Esophagus mucosa (tissue), 1 donor: ENCODE measurements at regions not wholly inside any gene's neighbourhood (a gene's known extent, or its start where the extent isn't known, plus 50 kb on each side); places are given as distances from the start of the nearest gene placed in this dataset.
"Not testable (repeated sequence)": the region's sequence is repeated elsewhere in the genome, so short reads cannot be mapped to it uniquely, and the experiment has no call there.

Source experiments
- ATAC-seq: fragments of 200-7000 bp; cut with Tn5 transposase; one replicate; pipeline ENCODE4 v1.9.1; 2020
- donor health status: DM: yes; HTN: yes; CAD: no.

DNA sequence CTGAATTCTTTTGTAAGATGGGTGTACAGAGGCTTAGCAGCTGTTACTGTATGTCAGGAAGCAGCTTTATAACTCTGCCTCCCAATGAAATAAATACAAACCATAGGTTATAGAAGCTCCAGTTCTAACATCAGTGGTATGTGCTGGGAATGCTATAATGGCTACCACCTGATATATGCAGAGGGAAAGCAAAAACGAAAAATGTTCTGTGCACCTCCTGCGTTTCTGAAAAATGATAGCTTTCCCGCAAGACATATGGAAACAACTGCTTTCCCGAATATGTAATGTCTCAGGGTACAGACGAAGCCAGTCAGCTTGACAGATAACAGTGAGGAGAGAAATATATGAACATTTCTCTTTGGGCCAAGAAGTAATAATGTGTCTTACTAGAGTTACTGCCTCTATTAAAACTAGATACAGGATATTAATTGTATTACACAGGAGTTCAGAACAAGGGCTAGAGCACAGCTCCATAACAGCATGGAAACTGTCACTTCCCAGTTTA, 517.0 kb upstream of the NRSN1 start:
- ATAC-seq, result no peak

DNA sequence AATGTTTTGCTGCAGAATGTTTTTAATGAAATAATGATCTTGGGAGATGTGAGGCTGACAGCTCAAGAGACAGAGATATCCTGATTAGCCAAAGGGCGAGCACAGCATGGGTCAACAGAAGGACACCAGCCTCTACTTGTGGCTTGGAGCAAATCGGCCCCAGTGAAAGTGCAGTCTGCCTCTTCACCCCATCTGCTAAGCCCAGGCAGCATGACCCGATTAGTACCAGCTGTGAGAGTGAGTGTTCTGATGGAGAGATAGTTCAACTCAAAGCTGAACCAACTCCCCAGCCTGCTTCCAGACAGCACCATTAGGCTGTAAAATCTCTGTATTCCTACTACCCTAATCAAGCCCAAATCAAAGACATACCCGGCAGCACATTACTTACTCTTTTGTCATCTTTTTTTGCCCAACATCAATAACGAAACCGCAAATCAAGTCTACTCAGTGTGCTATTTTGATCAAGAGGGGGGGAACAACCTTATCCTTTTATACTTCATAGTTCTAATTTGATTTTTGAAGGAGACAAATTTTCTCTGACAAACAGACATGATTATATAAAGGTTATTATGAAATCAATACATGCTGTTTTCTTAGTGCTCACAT, 514.1 kb upstream of the NRSN1 start:
- no peak for ATAC-seq

DNA sequence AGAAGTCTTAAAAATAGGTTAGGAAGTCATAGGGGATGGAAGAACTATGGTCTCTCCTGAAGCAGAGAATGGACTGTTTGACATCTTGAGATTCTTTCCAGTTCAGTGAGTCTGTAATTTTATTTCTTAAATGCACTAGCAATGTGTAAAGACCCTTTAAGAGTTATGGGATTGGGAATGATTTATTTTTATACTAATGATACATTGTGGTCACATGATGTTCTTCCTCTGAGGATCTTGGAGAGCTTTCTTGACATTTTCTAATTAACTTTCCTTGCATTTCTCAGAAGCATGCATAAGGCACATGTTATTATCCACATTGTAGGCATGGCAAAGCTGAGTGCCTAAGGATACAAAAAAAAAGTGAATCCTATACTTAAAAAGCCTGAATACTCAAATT, 507.6 kb upstream of the NRSN1 start:
- no peak for ATAC-seq

DNA sequence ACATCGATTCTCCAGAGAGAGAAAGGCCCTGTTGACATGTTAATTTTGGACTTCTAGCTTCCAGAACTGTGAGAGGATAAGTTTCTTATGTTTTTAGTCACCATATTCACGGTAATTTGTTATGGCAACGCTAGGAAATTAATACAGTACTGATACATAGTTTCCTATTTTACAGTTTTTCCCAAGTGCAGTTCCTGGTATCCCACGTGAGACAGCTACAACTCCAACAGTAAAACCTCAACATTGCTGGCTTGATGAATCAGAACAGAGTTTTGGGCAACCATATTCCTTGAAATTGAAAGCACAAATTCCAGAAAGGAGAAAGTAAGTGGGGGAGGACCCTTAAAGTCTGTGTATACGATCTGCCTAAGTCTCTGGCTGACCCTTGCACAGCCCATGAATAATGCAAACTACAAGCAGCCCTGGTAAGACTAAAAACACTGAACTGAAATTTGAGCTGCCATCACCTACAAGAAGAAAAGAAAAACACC, 505.1 kb upstream of the NRSN1 start:
- ATAC-seq, result no peak

DNA sequence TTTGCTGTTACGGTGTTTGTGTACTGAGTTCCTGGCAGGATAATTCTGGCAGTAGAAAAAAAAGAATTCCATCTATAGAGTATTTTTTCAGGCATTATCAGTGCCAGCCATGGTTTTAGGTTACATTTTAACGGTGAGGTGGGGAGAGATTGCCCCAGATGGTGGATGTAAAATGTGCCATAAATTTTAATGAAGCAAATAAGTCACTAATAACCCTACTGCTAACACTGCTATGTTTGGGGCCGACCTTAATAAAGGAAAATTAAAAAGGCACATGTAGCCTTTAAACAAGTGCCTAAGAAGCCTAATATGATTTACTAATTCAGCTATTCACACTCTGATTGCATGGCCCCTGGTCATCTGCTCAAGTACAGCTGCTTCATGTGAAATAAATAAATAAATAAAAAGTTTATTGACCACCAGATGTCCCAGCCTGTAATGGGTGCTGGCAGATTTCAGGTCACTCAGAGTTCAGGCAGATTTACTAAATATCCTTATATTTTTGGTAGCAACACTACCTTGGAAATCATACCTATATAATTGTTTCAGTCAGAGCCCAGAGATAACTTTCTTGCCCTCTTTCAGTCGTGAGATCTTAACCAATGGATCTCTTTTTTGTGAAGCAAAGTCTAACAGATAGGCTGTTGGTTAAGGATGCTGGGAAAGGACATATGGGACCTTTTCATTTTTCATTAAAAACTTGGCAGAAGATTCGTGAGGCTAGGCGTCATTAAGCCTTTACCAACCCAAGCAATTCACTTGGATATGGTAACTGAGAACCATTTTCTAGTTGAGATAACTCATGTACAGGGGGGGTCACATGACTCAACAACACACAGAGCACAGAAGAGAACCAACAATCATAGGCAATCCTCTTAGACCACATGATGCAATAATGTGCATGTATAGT, 495.0 kb upstream of the NRSN1 start:
- ATAC-seq, result no peak

DNA sequence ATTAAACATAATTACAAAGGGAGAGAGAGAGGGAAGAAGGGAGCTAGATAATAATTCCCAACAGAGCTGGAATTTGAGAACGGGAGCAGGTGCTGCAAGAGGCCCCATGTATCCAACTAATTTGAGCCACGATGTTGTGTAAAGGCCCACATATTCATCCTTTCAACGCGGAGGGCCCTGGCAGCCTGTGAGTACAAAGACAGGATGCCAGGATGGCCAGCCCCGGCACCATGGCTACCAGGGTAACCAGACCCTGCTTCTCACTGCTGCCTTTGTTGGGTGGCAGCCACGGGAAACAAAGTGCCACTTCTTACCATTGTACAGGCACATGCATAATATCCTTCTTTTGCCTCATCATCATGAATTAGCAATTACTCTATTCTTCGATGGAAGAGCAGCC, 492.0 kb upstream of the NRSN1 start:
- no peak for ATAC-seq

DNA sequence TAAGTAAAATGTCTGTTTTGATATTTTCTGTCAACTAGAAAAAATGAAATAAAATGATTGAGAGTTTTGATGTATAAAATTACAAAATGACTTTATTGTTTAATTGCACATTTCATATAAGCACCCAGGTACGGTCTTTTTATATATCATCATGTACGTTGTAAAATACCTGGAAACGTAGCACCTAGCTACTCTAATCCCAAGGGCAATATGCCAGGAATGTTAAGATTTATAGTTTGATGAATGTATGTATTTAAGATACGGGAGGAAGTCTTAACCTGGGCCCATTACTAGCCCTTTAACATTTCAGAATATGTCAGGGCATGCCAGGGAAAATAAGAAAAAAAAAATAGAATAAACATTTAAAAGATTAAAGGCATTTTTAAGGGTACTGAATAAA, 490.9 kb upstream of the NRSN1 start:
- no peak for ATAC-seq

DNA sequence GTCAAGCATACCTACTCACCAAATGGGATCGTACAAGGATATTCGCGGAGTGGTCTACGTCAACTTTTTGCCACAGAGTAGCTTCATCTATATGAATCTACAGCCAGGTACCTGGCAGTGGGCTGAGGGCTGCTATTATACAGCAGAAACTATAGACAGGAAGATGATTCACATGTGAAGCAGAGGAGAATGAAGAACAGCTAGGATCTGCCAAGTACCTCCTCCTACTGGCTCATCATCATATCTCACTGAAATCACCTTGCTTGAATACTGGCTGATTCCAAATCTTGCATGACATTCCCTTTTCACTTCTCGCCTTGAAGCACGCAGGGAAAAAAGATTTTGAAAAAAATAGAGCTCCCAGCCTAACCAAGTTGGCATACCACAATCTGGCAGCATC, 488.7 kb upstream of the NRSN1 start:
- no peak for ATAC-seq

DNA sequence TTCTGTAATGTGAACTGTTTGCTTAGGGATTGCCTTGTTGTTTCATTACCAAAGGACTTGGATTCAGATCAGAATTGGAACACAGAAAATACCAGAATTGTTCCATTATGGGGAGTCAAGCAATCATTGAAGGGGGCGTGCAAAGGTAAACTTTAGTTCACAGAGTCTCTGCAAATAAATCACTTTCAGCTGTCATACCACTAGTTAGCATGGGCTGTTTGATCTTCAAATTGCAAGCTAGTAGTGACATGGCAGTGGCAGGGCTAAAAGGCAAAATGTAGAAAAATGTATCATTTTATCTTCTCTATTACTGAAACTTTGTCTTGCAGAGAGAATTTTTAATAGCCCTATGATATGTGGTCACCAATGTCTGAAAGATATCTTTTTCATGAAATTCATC, 483.2 kb upstream of the NRSN1 start:
- ATAC-seq, result no peak

DNA sequence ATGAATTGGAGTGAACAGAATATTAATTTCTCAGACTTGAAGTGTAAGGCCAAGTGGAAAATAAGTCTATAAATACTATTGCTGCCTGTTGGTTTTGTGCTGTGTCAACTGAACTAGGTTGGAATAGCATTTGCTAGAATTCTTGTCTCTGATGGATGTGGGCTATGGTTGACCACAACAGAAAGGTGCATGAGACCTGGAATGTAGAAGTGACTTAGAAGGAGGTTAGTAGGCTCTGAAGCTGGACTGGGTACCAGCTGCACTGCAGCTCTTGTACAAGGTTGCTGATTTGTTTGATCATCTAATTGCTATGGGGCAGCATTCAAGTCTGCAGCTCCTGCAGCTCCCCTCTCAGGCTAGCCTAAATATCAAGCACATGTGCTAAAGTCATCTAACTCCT, 479.0 kb upstream of the NRSN1 start:
- ATAC-seq, result no peak

DNA sequence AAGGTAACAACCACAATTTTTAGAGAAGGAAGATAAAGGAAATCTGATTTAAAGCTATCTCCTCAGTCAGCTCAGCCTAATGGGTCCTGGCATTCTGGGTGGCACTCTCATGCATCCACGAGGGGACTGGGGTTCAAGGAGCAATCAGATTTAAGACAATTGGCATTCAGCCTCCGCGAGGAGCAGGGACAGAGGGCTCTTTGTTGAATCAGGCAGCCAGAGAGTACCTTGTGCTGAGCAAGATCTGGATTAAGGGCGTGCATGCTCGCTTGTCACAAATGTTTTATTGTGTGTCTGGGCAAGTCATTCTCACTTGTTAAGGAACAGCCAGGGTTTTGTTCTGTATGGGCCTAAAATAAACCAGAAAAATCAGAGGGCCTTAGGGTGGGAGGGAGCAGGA, 475.3 kb upstream of the NRSN1 start:
- ATAC-seq, result no peak

DNA sequence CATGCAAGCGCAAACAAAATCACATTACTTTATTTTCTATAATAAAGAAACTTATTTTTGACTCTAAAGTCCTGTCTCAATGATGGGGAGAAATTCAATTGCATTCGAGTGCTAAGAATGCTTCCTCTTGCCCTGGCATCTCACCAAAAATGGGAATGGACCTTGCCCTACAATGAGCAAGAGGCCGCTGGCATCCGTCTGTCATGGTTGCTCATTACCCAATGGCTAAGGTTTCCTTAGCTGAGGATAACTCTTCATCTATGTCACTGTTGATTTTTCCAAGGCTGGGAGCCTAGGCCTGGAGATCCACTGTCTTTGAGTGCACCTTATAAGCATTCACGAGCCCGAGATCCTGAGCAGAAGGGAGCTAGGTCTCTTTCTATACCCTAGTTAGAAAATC, 471.3 kb upstream of the NRSN1 start:
- ATAC-seq, result no peak

DNA sequence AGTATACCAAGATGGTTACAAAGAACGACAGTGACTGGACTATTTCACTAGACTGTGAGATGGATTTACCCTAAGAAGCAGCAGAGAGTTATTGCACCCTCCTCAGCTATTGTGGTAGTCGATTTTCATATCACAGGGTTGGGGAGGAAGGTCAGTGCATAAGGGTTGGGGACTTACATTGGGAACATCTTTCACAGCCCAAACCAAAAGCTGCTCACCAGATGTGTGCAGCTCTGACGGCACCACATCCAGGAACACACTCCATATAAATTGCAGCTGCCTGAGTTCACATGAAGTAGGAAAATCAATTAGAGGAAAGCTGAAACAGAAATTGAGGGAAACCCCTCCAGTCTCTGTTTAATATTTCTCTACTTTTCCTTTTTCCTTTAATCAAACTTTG, 470.5 kb upstream of the NRSN1 start:
- no peak for ATAC-seq

DNA sequence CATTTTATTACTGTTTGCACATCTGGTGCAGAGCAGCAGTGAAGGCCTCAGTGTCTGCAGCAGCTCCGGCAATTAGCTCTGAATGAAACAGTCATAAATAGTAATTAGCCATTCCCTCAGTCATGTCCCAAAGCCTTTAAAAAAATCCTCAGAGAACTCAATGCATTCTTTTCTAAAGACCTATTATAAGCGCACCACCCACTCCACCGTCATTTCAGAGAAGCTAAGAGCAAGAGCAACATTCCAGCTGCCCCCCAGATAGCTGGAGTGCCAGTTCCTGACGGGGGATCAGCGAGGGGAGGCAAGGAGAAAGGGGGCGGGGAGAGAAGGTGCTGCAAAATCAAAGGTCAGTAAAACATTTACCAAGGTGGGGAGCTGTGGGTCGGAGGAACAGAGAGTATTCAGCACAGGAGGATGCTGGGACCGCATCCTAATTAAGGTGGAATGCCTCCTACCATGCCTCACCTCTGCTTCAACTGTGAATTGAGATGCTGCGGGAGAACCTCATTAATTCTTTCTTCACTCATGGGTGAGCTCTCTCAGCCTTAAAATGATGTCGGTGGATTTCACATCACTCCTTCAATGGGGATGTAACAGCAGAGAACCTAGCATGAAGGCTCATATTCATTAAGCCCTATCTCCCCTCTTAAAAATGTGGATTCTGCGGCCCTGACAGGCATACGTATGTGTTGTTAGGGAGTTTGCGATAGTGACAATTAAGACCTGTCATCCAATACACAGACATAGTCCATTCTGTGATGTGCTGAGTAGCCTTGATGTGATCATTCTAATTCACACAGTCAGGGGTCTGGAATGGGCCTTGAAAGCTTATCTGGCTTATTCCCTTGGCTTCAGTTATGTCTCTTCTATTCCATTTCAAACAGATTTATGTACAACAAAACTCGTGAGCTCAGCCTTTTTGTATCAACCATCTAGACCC, 469.5 kb upstream of the NRSN1 start:
- no peak for ATAC-seq

DNA sequence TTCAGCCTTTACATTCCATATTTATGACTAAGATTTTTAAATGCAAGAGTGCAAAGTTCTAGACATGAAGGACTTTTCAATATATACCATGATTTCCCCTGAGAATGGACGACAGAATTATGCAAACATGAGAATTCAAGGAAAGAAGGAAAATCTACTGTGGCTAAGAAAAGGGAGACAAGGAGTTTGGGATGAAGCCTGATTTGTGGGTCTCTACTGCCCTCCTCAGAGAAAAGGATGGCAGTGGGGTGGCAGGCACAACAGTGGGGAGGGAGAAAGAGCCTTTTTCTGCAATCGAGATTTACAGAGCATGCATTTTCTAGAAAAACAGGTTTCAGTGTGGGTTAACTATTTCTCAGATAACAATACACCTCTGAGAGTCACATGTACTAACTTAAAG, 466.9 kb upstream of the NRSN1 start:
- no peak for ATAC-seq

DNA sequence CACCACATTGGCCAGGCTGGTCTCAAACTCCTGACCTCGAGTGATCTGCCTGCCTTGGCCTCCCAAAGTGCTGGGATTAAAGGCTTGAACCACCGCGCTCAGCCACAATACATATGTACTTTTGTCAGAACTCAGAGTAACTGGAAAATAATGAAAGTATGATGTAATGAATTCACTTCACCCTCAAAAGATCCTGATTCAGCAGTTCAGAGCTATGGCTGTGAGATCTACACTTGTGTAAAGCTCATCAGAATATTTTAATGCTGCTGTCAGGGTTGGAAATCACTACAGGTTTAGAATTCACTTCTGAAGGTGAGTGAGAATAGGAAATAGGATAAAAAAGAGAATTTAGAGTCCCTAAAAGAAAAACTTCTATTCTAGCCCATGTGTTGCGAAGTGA, 464.5 kb upstream of the NRSN1 start:
- ATAC-seq, result no peak

DNA sequence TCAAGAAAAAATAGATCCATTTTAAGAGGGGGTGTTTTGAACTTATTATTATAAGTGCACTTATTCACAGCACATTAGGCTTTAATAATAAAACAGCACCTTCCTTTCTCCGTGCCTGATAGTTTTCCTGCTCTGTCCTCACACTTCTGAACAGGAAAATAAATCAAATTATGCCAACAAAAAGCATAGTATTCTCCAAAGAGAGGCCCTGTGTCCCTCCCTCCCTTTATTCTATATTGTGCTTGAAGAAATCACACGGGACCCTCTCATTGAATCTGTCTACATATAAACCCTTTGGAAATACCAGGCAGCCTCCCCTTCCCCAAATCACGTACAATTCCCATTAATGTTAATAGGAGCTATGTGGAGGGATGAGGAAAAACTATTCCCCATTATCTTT, 462.9 kb upstream of the NRSN1 start:
- ATAC-seq, result no peak

DNA sequence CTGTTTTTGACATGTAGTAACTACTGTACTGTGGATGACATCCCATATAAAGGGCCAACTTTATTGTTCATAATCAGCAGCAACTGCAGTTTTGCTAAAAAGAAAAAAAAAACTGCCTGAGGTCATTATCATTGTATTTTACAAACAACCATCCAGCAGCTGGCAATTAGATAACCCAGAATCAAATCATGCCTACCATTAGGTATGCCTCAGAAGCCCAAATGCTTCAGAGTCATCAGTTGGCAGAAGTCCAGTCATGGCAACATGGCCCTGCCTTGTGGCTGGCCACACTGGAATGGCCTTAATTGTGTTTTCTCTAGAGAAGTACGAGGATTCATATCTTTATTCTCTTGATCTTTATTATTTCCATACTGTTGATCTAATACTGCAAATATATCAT, 462.4 kb upstream of the NRSN1 start:
- ATAC-seq, result no peak

DNA sequence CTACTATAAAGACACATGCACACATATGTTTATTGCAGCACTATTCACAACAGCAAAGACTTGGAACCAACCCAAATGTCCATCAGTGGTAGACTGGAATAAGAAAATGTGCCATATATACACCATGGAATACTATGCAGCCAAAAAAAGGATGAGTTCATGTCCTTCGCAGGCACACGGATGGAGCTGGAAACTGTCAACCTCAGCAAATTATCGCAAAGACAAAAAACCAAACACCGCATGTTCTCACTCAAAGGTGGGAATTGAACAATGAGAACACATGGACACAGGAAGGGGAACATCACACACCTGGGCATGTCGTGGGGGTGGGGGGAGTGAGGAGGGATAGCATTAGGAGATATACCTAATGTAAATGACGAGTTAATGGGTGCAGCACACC, 460.1 kb upstream of the NRSN1 start:
- ATAC-seq, result not testable (repeated sequence)

DNA sequence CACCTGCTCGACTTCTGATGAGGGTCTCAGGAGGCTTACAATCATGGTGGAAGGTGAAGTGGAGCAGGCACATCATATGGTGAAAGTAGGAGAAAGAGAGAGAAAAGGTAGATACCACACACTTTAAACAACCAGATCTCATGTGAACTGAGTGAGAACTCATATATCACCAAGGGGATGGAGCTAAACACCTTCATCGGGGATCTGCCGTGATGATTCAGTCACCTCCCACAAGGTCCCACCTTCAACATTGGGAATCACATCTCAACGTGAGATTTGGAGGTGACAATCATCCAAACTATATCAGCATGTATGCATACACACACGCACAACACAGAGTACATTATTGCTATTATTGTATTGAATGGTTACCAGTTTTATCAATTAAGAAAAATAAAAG, 453.3 kb upstream of the NRSN1 start:
- no peak for ATAC-seq

DNA sequence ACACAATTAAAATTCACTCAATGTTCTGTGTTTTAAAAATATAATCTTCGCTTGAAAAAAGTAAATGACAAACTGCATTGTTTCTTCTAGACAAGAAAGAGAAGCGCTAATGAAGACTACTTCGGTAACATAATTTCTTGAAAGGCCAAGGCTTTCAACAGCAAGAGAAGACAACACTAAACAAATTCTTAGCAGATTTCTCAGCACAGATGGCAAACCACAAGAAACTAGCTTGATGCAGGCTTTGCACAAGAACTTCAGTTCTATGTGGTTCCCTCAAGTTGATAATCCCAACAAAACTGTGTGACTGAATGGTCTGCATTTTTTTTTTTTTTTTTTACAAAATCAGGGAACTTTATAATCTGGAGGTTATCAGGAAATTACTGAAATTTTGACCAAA, 447.4 kb upstream of the NRSN1 start:
- ATAC-seq, result no peak

DNA sequence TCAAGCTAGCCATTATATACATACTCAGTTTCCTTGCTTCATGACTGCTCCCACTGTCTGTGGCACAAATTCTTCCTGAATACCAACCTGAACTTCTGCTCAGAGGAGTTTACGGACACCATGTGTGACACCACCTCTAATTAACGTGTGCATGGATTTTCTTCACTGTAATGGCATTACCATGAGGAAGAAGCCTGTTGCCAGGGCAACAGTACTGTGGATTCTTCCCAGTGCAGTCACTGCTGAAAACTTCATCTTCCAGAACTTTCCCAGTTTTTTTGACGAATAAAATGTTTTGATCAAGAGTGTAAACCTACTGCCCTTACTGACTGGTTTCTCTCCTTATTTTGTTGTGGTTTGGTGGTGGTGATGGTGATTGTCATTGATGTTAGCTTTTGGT, 444.3 kb upstream of the NRSN1 start:
- ATAC-seq, result no peak

DNA sequence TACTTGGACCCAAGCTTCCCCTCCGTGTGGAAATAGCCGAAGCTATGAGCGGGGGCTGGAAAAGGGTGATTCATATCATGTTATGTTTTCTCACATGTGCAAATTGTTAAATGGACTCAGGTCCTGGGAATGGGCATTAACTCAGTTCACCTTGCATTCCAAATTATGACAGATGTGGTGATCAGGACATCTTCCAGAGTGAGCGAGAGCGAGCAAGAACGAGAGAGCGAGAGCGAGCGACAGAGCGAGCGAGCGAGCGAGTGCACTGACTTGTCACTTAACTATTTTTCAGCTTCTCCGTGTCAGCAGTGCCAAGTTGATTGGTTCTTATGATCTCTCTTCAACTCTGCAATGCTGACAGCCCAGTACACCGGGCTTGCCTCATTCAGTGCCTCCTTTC, 437.4 kb upstream of the NRSN1 start:
- no peak for ATAC-seq
